ENCODE measurements at regions not wholly inside any gene's neighbourhood (a gene's known extent, or its start where the extent isn't known, plus 50 kb on each side); places are given as distances from the start of the nearest gene placed in this dataset.

- no peak for DNase-seq
- no peak overlapping the region for H3K27ac Mint-ChIP-seq
- no peaks in the 10 kb centered on the region for H3K4me1 Mint-ChIP-seq
- no peak overlapping the region for H3K4me3 Mint-ChIP-seq
- no peaks in the 10 kb centered on the region for H3K9me3 Mint-ChIP-seq
- ChIA-PET POLR2A (no interaction called here), CTCF (no interaction called here)
- no peaks in the 10 kb centered on the region for H3K36me3 Mint-ChIP-seq (ENCODE audit: low read depth)
- no peaks in the 10 kb centered on the region for H3K27me3 Mint-ChIP-seq
Observed at GRCh38 chr11:131154351-131154750, 216.1 kb upstream of the NTM start.

GRCh38 chr11:131157678-131158077 is 212.7 kb upstream of the NTM start:
- Mint-ChIP-seq H3K4me1 (no peaks in the 10 kb centered on the region), H3K27ac (no peak overlapping the region), H3K27me3 (no peaks in the 10 kb centered on the region), H3K9me3 (no peaks in the 10 kb centered on the region), H3K36me3 (ENCODE audit: low read depth) (no peaks in the 10 kb centered on the region), H3K4me3 (no peak overlapping the region)
- ChIA-PET POLR2A (no interaction called here), CTCF (no interaction called here)
- DNase-seq = no peak

- Mint-ChIP-seq H3K27ac (no peak overlapping the region), H3K4me3 (no peak overlapping the region), H3K27me3 (no peaks in the 10 kb centered on the region), H3K4me1 (no peaks in the 10 kb centered on the region), H3K36me3 (ENCODE audit: low read depth) (no peaks in the 10 kb centered on the region), H3K9me3 (no peaks in the 10 kb centered on the region)
- DNase-seq = no peak
- ChIA-PET POLR2A (no interaction called here), CTCF (no interaction called here)
Observed at GRCh38 chr11:131160846-131161245, 209.6 kb upstream of the NTM start.

- H3K27me3 Mint-ChIP-seq = no peaks in the 10 kb centered on the region
- CTCF ChIA-PET = no interaction called here
- no peaks in the 10 kb centered on the region for H3K36me3 Mint-ChIP-seq (ENCODE audit: low read depth)
- POLR2A ChIA-PET = no interaction called here
- no peaks in the 10 kb centered on the region for H3K4me1 Mint-ChIP-seq
- no peaks in the 10 kb centered on the region for H3K9me3 Mint-ChIP-seq
- no peak for DNase-seq
- H3K27ac Mint-ChIP-seq = no peak overlapping the region
- H3K4me3 Mint-ChIP-seq = no peak overlapping the region
Observed at GRCh38 chr11:131163613-131164012, 206.8 kb upstream of the NTM start.

GRCh38 chr11:131165036-131165435 is 205.4 kb upstream of the NTM start:
- POLR2A ChIA-PET = no interaction called here
- no peaks in the 10 kb centered on the region for H3K9me3 Mint-ChIP-seq
- H3K4me3 Mint-ChIP-seq = no peak overlapping the region
- no peaks in the 10 kb centered on the region for H3K4me1 Mint-ChIP-seq
- DNase-seq = no peak
- H3K27ac Mint-ChIP-seq = no peak overlapping the region
- CTCF ChIA-PET = no interaction called here
- no peaks in the 10 kb centered on the region for H3K27me3 Mint-ChIP-seq
- no peaks in the 10 kb centered on the region for H3K36me3 Mint-ChIP-seq (ENCODE audit: low read depth)

GRCh38 chr11:131168839-131169713 is 201.3 kb upstream of the NTM start:
- H3K27ac Mint-ChIP-seq = no peak overlapping the region
- H3K4me3 Mint-ChIP-seq = no peak overlapping the region
- DNase-seq = no peak
- H3K36me3 Mint-ChIP-seq (ENCODE audit: low read depth) = no peaks in the 10 kb centered on the region
- ChIA-PET CTCF (interaction anchor here (1.1 kb wide), 1 partner anchor 10 kb away, joined by 3 read pairs; no protein-coding TSS in a partner anchor), POLR2A (interaction anchor here (0.6 kb wide), 1 partner anchor 26 kb away, joined by 8 read pairs; no protein-coding TSS in a partner anchor)
- H3K27me3 Mint-ChIP-seq = no peaks in the 10 kb centered on the region
- H3K9me3 Mint-ChIP-seq = peaks cover 2% of the 10 kb centered on the region
- H3K4me1 Mint-ChIP-seq = no peaks in the 10 kb centered on the region

- ChIA-PET POLR2A (no interaction called here), CTCF (no interaction called here)
- H3K4me1 Mint-ChIP-seq = no peaks in the 10 kb centered on the region
- peaks cover 4% of the 10 kb centered on the region for H3K9me3 Mint-ChIP-seq
- H3K36me3 Mint-ChIP-seq (ENCODE audit: low read depth) = no peaks in the 10 kb centered on the region
- no peak overlapping the region for H3K27ac Mint-ChIP-seq
- H3K27me3 Mint-ChIP-seq = no peaks in the 10 kb centered on the region
- H3K4me3 Mint-ChIP-seq = no peak overlapping the region
- DNase-seq = no peak
Observed at GRCh38 chr11:131172011-131172410, 198.4 kb upstream of the NTM start.

GRCh38 chr11:131178020-131178419 is 192.4 kb upstream of the NTM start:
- DNase-seq = no peak
- Mint-ChIP-seq H3K36me3 (ENCODE audit: low read depth) (no peaks in the 10 kb centered on the region), H3K27me3 (no peaks in the 10 kb centered on the region), H3K4me1 (no peaks in the 10 kb centered on the region), H3K9me3 (peaks cover 2% of the 10 kb centered on the region), H3K4me3 (no peak overlapping the region), H3K27ac (no peak overlapping the region)
- POLR2A ChIA-PET = no interaction called here
- CTCF ChIA-PET = no interaction called here

- H3K4me1 Mint-ChIP-seq = no peaks in the 10 kb centered on the region
- H3K36me3 Mint-ChIP-seq (ENCODE audit: low read depth) = no peaks in the 10 kb centered on the region
- H3K4me3 Mint-ChIP-seq = no peak overlapping the region
- peaks cover 2% of the 10 kb centered on the region for H3K9me3 Mint-ChIP-seq
- H3K27ac Mint-ChIP-seq = no peak overlapping the region
- DNase-seq = no peak
- H3K27me3 Mint-ChIP-seq = no peaks in the 10 kb centered on the region
- POLR2A ChIA-PET = no interaction called here
- CTCF ChIA-PET = no interaction called here
Observed at GRCh38 chr11:131178596-131178995, 191.8 kb upstream of the NTM start.

- POLR2A ChIA-PET = no interaction called here
- Mint-ChIP-seq H3K27ac (no peak overlapping the region), H3K27me3 (no peaks in the 10 kb centered on the region), H3K4me1 (no peaks in the 10 kb centered on the region), H3K4me3 (no peak overlapping the region), H3K36me3 (ENCODE audit: low read depth) (no peaks in the 10 kb centered on the region), H3K9me3 (peaks cover under 1% of the 10 kb centered on the region)
- CTCF ChIA-PET = no interaction called here
- DNase-seq = no peak
Observed at GRCh38 chr11:131179836-131180235, 190.6 kb upstream of the NTM start.

- CTCF ChIA-PET = no interaction called here
- Mint-ChIP-seq H3K36me3 (ENCODE audit: low read depth) (no peaks in the 10 kb centered on the region), H3K9me3 (no peaks in the 10 kb centered on the region), H3K4me3 (no peak overlapping the region), H3K27me3 (peaks cover 2% of the 10 kb centered on the region), H3K4me1 (no peaks in the 10 kb centered on the region), H3K27ac (no peak overlapping the region)
- no peak for DNase-seq
- POLR2A ChIA-PET = no interaction called here
Observed at GRCh38 chr11:131185915-131186314, 184.5 kb upstream of the NTM start.

GRCh38 chr11:131186629-131187101 is 183.8 kb upstream of the NTM start:
- CTCF ChIA-PET = no interaction called here
- peaks cover 2% of the 10 kb centered on the region for H3K27me3 Mint-ChIP-seq
- no peak overlapping the region for H3K27ac Mint-ChIP-seq
- POLR2A ChIA-PET = no interaction called here
- H3K4me1 Mint-ChIP-seq = no peaks in the 10 kb centered on the region
- no peak for DNase-seq
- no peak overlapping the region for H3K4me3 Mint-ChIP-seq
- no peaks in the 10 kb centered on the region for H3K36me3 Mint-ChIP-seq (ENCODE audit: low read depth)
- H3K9me3 Mint-ChIP-seq = no peaks in the 10 kb centered on the region

GRCh38 chr11:131190446-131190845 is 180.0 kb upstream of the NTM start:
- ChIA-PET POLR2A (no interaction called here), CTCF (no interaction called here)
- Mint-ChIP-seq H3K9me3 (no peaks in the 10 kb centered on the region), H3K4me1 (no peaks in the 10 kb centered on the region), H3K4me3 (no peak overlapping the region), H3K36me3 (ENCODE audit: low read depth) (no peaks in the 10 kb centered on the region), H3K27ac (no peak overlapping the region), H3K27me3 (peaks cover 2% of the 10 kb centered on the region)
- DNase-seq = no peak

GRCh38 chr11:131191606-131192005 is 178.8 kb upstream of the NTM start:
- no peaks in the 10 kb centered on the region for H3K9me3 Mint-ChIP-seq
- no peaks in the 10 kb centered on the region for H3K4me1 Mint-ChIP-seq
- H3K27me3 Mint-ChIP-seq = peaks cover 2% of the 10 kb centered on the region
- DNase-seq = no peak
- no peak overlapping the region for H3K27ac Mint-ChIP-seq
- H3K4me3 Mint-ChIP-seq = no peak overlapping the region
- POLR2A ChIA-PET = no interaction called here
- H3K36me3 Mint-ChIP-seq (ENCODE audit: low read depth) = no peaks in the 10 kb centered on the region
- CTCF ChIA-PET = no interaction called here

Data from activated CD4-positive, alpha-beta T cell treated with anti-CD3 and anti-CD28 coated beads, Interleukin-2, amount 10 ng/mL, durations not matched to agents 7 days and 5 days (primary cell).